GM06990 (cell line): ENCODE measurements at regions not wholly inside any gene's neighbourhood (a gene's known extent, or its start where the extent isn't known, plus 50 kb on each side); places are given as distances from the start of the nearest gene placed in this dataset.
"Not testable (repeated sequence)": the region's sequence is repeated elsewhere in the genome, so short reads cannot be mapped to it uniquely, and the experiment has no call there.

Experiments
- DNase-seq: peaks from one replicate; pipeline ENCODE4 v3.0.0-alpha.2; 2011; ENCODE audit not compliant: insufficient read length; ENCODE audit errors: extremely low read depth
- H3K27me3 ChIP-seq: replicated peaks from 2 replicates; pipeline ENCODE4 v1.6.0; 2011; ENCODE audit warnings: low read length; ENCODE audit not compliant: control insufficient read depth, insufficient read depth
- H3K36me3 ChIP-seq: 2 replicates; pipeline ENCODE4 v1.5.1; 2011; ENCODE audit warnings: low read length; ENCODE audit not compliant: control insufficient read depth, insufficient read depth
- H3K4me3 ChIP-seq: replicated peaks from 2 replicates; pipeline ENCODE4 v1.5.1; 2011; ENCODE audit warnings: low read depth, mild to moderate bottlenecking, control low read depth, low read length
- CTCF ChIP-seq: IDR thresholded peaks from 2 replicates; pipeline ENCODE4 v1.5.1; 2011; ENCODE audit warnings: low read length, control low read depth, mild to moderate bottlenecking, inconsistent platforms; ENCODE audit not compliant: insufficient read depth, poor library complexity, severe bottlenecking

GRCh38 chr3:18556001-18556408 is 130.9 kb upstream of the SATB1 start:
- no peak for TF ChIP-seq CTCF
- Histone ChIP-seq H3K36me3 (no peaks in the 10 kb centered on the region), H3K27me3 (no peaks in the 10 kb centered on the region), H3K4me3 (no peak overlapping the region)
- DNase-seq = no peak

GRCh38 chr3:18552579-18553105 is 127.5 kb upstream of the SATB1 start:
- not testable (repeated sequence) for H3K4me3 ChIP-seq, H3K36me3 ChIP-seq, H3K27me3 ChIP-seq, DNase-seq

- DNase-seq = no peak
- no peaks in the 10 kb centered on the region for H3K27me3 ChIP-seq
- no peak for TF ChIP-seq CTCF
- H3K4me3 ChIP-seq = no peak overlapping the region
- no peaks in the 10 kb centered on the region for H3K36me3 ChIP-seq
Observed at GRCh38 chr3:18546632-18547031, 121.5 kb upstream of the SATB1 start.

- Histone ChIP-seq H3K4me3 (no peak overlapping the region), H3K27me3 (no peaks in the 10 kb centered on the region), H3K36me3 (no peaks in the 10 kb centered on the region)
- no peak for TF ChIP-seq CTCF
- no peak for DNase-seq
Observed at GRCh38 chr3:18544146-18544545, 119.0 kb upstream of the SATB1 start.

- DNase-seq = no peak
- TF ChIP-seq CTCF = no peak
- Histone ChIP-seq H3K36me3 (no peaks in the 10 kb centered on the region), H3K27me3 (no peaks in the 10 kb centered on the region), H3K4me3 (no peak overlapping the region)
Observed at GRCh38 chr3:18538463-18539230, 113.5 kb upstream of the SATB1 start.

- no peak overlapping the region for H3K4me3 ChIP-seq
- no peaks in the 10 kb centered on the region for H3K36me3 ChIP-seq
- TF ChIP-seq CTCF = no peak
- H3K27me3 ChIP-seq = no peaks in the 10 kb centered on the region
- no peak for DNase-seq
Observed at GRCh38 chr3:18533039-18533438, 107.9 kb upstream of the SATB1 start.
